Dendritic cell treated with granulocyte-macrophage colony-stimulating factor and Interleukin-4, amounts not matched to agents 40 ng/mL and 50 ng/mL, for 4 days (primary cell): ENCODE measurements at regions not wholly inside any gene's neighbourhood (a gene's known extent, or its start where the extent isn't known, plus 50 kb on each side); places are given as distances from the start of the nearest gene placed in this dataset.

Experiments
- H3K27ac Mint-ChIP-seq: one replicate; pipeline ENCODE4 v1.8.0; 2022; ENCODE audit warnings: mild to moderate bottlenecking, mixed read lengths
- H3K27me3 Mint-ChIP-seq: one replicate; pipeline ENCODE4 v1.8.0; 2022; ENCODE audit warnings: mild to moderate bottlenecking, mixed read lengths
- H3K36me3 Mint-ChIP-seq: one replicate; pipeline ENCODE4 v1.8.0; 2022; ENCODE audit warnings: low read depth, mixed read lengths
- H3K4me1 Mint-ChIP-seq: one replicate; pipeline ENCODE4 v1.8.0; 2022; ENCODE audit warnings: low read depth, mixed read lengths
- H3K4me3 Mint-ChIP-seq: one replicate; pipeline ENCODE4 v1.8.0; 2022; ENCODE audit warnings: mild to moderate bottlenecking, moderate library complexity, mixed read lengths
- H3K9me3 Mint-ChIP-seq: one replicate; pipeline ENCODE4 v1.8.0; 2022; ENCODE audit warnings: mixed read lengths
- intact Hi-C: fragments of 100-400 bp; cut with micrococcal nuclease; formaldehyde crosslinking; loops from one replicate; pipeline ENCODE4 v1.15.0; 2022

- Mint-ChIP-seq H3K36me3 (no peaks in the 10 kb centered on the region), H3K27me3 (peaks cover 20% of the 10 kb centered on the region), H3K27ac (peak overlapping the region; percentile 75), H3K9me3 (no peaks in the 10 kb centered on the region), H3K4me1 (peaks cover 52% of the 10 kb centered on the region), H3K4me3 (no peak overlapping the region)
- intact Hi-C loops, result loop anchor here (2.0 kb wide), 1 partner anchor 321 kb away; no protein-coding TSS in a partner anchor
Observed at GRCh38 chr1:209411491-209411929, 172.0 kb upstream of the CAMK1G start.

GRCh38 chr1:209412036-209412435 lies 171.5 kb upstream of the CAMK1G start:
- intact Hi-C loops, result no loop called here
- peaks cover 52% of the 10 kb centered on the region for H3K4me1 Mint-ChIP-seq
- H3K4me3 Mint-ChIP-seq, result no peak overlapping the region
- no peaks in the 10 kb centered on the region for H3K36me3 Mint-ChIP-seq
- H3K27ac Mint-ChIP-seq, result peak overlapping the region; percentile 75
- peaks cover 20% of the 10 kb centered on the region for H3K27me3 Mint-ChIP-seq
- no peaks in the 10 kb centered on the region for H3K9me3 Mint-ChIP-seq

- H3K9me3 Mint-ChIP-seq, result no peaks in the 10 kb centered on the region
- intact Hi-C loops, result no loop called here
- peaks cover 23% of the 10 kb centered on the region for H3K27me3 Mint-ChIP-seq
- no peak overlapping the region for H3K27ac Mint-ChIP-seq
- H3K36me3 Mint-ChIP-seq, result no peaks in the 10 kb centered on the region
- no peak overlapping the region for H3K4me3 Mint-ChIP-seq
- H3K4me1 Mint-ChIP-seq, result peaks cover 52% of the 10 kb centered on the region
Observed at GRCh38 chr1:209412566-209412965, 170.9 kb upstream of the CAMK1G start.

GRCh38 chr1:209413062-209413461 lies 170.5 kb upstream of the CAMK1G start:
- Mint-ChIP-seq H3K36me3 (no peaks in the 10 kb centered on the region), H3K4me3 (no peak overlapping the region), H3K27ac (no peak overlapping the region), H3K27me3 (peaks cover 23% of the 10 kb centered on the region), H3K4me1 (peaks cover 52% of the 10 kb centered on the region), H3K9me3 (no peaks in the 10 kb centered on the region)
- intact Hi-C loops, result no loop called here

GRCh38 chr1:209414803-209415329 lies 168.6 kb upstream of the CAMK1G start:
- intact Hi-C loops, result no loop called here
- H3K36me3 Mint-ChIP-seq, result no peaks in the 10 kb centered on the region
- peaks cover 23% of the 10 kb centered on the region for H3K27me3 Mint-ChIP-seq

GRCh38 chr1:209416039-209416438 lies 167.5 kb upstream of the CAMK1G start:
- Mint-ChIP-seq H3K27me3 (peaks cover 23% of the 10 kb centered on the region), H3K36me3 (no peaks in the 10 kb centered on the region), H3K9me3 (no peaks in the 10 kb centered on the region), H3K4me1 (peaks cover 46% of the 10 kb centered on the region), H3K27ac (no peak overlapping the region), H3K4me3 (no peak overlapping the region)
- intact Hi-C loops, result no loop called here

More at GRCh38 chr1:209414803-209415329, 168.6 kb upstream of the CAMK1G start:
- Mint-ChIP-seq H3K9me3 (no peaks in the 10 kb centered on the region), H3K27ac (no peak overlapping the region), H3K4me1 (peaks cover 39% of the 10 kb centered on the region), H3K4me3 (no peak overlapping the region)

- intact Hi-C loops, result no loop called here
- Mint-ChIP-seq H3K27ac (no peak overlapping the region), H3K4me1 (peaks cover 39% of the 10 kb centered on the region), H3K27me3 (peaks cover 23% of the 10 kb centered on the region), H3K4me3 (no peak overlapping the region), H3K9me3 (no peaks in the 10 kb centered on the region), H3K36me3 (no peaks in the 10 kb centered on the region)
Observed at GRCh38 chr1:209416716-209417115, 166.8 kb upstream of the CAMK1G start.

GRCh38 chr1:209417761-209418160 lies 165.8 kb upstream of the CAMK1G start:
- intact Hi-C loops, result no loop called here
- Mint-ChIP-seq H3K27me3 (peaks cover 18% of the 10 kb centered on the region), H3K27ac (no peak overlapping the region), H3K9me3 (no peaks in the 10 kb centered on the region), H3K4me3 (no peak overlapping the region), H3K36me3 (no peaks in the 10 kb centered on the region), H3K4me1 (peaks cover 29% of the 10 kb centered on the region)

- H3K9me3 Mint-ChIP-seq, result no peaks in the 10 kb centered on the region
- no peak overlapping the region for H3K4me3 Mint-ChIP-seq
- intact Hi-C loops, result no loop called here
- no peak overlapping the region for H3K27ac Mint-ChIP-seq
- H3K27me3 Mint-ChIP-seq, result peaks cover 12% of the 10 kb centered on the region
- H3K4me1 Mint-ChIP-seq, result peaks cover 9% of the 10 kb centered on the region
- no peaks in the 10 kb centered on the region for H3K36me3 Mint-ChIP-seq
Observed at GRCh38 chr1:209420276-209420675, 163.2 kb upstream of the CAMK1G start.

- no peak overlapping the region for H3K4me3 Mint-ChIP-seq
- peaks cover 11% of the 10 kb centered on the region for H3K27me3 Mint-ChIP-seq
- peaks cover 16% of the 10 kb centered on the region for H3K4me1 Mint-ChIP-seq
- no peaks in the 10 kb centered on the region for H3K36me3 Mint-ChIP-seq
- intact Hi-C loops, result no loop called here
- H3K27ac Mint-ChIP-seq, result no peak overlapping the region
- H3K9me3 Mint-ChIP-seq, result no peaks in the 10 kb centered on the region
Observed at GRCh38 chr1:209421186-209421585, 162.3 kb upstream of the CAMK1G start.

- peaks cover 17% of the 10 kb centered on the region for H3K4me1 Mint-ChIP-seq
- no peak overlapping the region for H3K4me3 Mint-ChIP-seq
- no peaks in the 10 kb centered on the region for H3K9me3 Mint-ChIP-seq
Observed at GRCh38 chr1:209421978-209422680, 161.4 kb upstream of the CAMK1G start.

GRCh38 chr1:209425959-209426358 lies 157.6 kb upstream of the CAMK1G start:
- intact Hi-C loops, result no loop called here
- H3K4me1 Mint-ChIP-seq, result peaks cover 15% of the 10 kb centered on the region
- no peak overlapping the region for H3K27ac Mint-ChIP-seq
- peaks cover 26% of the 10 kb centered on the region for H3K27me3 Mint-ChIP-seq
- no peaks in the 10 kb centered on the region for H3K9me3 Mint-ChIP-seq
- no peak overlapping the region for H3K4me3 Mint-ChIP-seq
- no peaks in the 10 kb centered on the region for H3K36me3 Mint-ChIP-seq

More at GRCh38 chr1:209421978-209422680, 161.4 kb upstream of the CAMK1G start:
- peaks cover 14% of the 10 kb centered on the region for H3K27me3 Mint-ChIP-seq
- intact Hi-C loops, result no loop called here
- H3K36me3 Mint-ChIP-seq, result no peaks in the 10 kb centered on the region
- H3K27ac Mint-ChIP-seq, result no peak overlapping the region

- no peak overlapping the region for H3K4me3 Mint-ChIP-seq
- intact Hi-C loops, result no loop called here
- H3K9me3 Mint-ChIP-seq, result no peaks in the 10 kb centered on the region
- H3K4me1 Mint-ChIP-seq, result peaks cover 14% of the 10 kb centered on the region
- no peaks in the 10 kb centered on the region for H3K36me3 Mint-ChIP-seq
- peaks cover 33% of the 10 kb centered on the region for H3K27me3 Mint-ChIP-seq
- no peak overlapping the region for H3K27ac Mint-ChIP-seq
Observed at GRCh38 chr1:209427277-209427676, 156.2 kb upstream of the CAMK1G start.

GRCh38 chr1:209427811-209428210 lies 155.7 kb upstream of the CAMK1G start:
- no peak overlapping the region for H3K27ac Mint-ChIP-seq
- no peaks in the 10 kb centered on the region for H3K9me3 Mint-ChIP-seq
- peaks cover 14% of the 10 kb centered on the region for H3K4me1 Mint-ChIP-seq
- peaks cover 32% of the 10 kb centered on the region for H3K27me3 Mint-ChIP-seq
- intact Hi-C loops, result no loop called here
- no peak overlapping the region for H3K4me3 Mint-ChIP-seq
- no peaks in the 10 kb centered on the region for H3K36me3 Mint-ChIP-seq
